ENCODE measurements at regions not wholly inside any gene's neighbourhood (a gene's known extent, or its start where the extent isn't known, plus 50 kb on each side); places are given as distances from the start of the nearest gene placed in this dataset.
"Not testable (repeated sequence)": the region's sequence is repeated elsewhere in the genome, so short reads cannot be mapped to it uniquely, and the experiment has no call there.

GRCh38 chrX:98289726-98290125 is 1406.0 kb downstream of the RPA4 start:
- no peak for DNase-seq (ENCODE audit: low read depth)
- TF ChIP-seq CTCF (IDR thresholded peaks at IDR 0.05; ENCODE audit: low read depth, low read length, missing control alignments), result no peak
- H3K4me3 ChIP-seq (ENCODE audit: low read depth, low read length), result no peak overlapping the region

GRCh38 chrX:98294310-98294709 is 1410.6 kb downstream of the RPA4 start:
- no peak for TF ChIP-seq CTCF (IDR thresholded peaks at IDR 0.05; ENCODE audit: low read depth, low read length, missing control alignments)
- no peak overlapping the region for H3K4me3 ChIP-seq (ENCODE audit: low read depth, low read length)
- DNase-seq (ENCODE audit: low read depth), result no peak

GRCh38 chrX:98296129-98296528 is 1412.4 kb downstream of the RPA4 start:
- no peak for DNase-seq (ENCODE audit: low read depth)
- H3K4me3 ChIP-seq (ENCODE audit: low read depth, low read length), result no peak overlapping the region
- TF ChIP-seq CTCF (IDR thresholded peaks at IDR 0.05; ENCODE audit: low read depth, low read length, missing control alignments), result no peak

- DNase-seq (ENCODE audit: low read depth), result no peak
- TF ChIP-seq CTCF (IDR thresholded peaks at IDR 0.05; ENCODE audit: low read depth, low read length, missing control alignments), result no peak
- no peak overlapping the region for H3K4me3 ChIP-seq (ENCODE audit: low read depth, low read length)
These were observed 1416.1 kb downstream of the RPA4 start for GRCh38 chrX:98299785-98300184.

- not testable (repeated sequence) for DNase-seq (ENCODE audit: low read depth); H3K4me3 ChIP-seq (ENCODE audit: low read depth, low read length)
These were observed 1416.8 kb downstream of the RPA4 start for GRCh38 chrX:98300536-98300935.

GRCh38 chrX:98331407-98331806 is 1447.7 kb downstream of the RPA4 start:
- no peak for TF ChIP-seq CTCF (IDR thresholded peaks at IDR 0.05; ENCODE audit: low read depth, low read length, missing control alignments)
- H3K4me3 ChIP-seq (ENCODE audit: low read depth, low read length), result no peak overlapping the region
- DNase-seq (ENCODE audit: low read depth), result no peak

- H3K4me3 ChIP-seq (ENCODE audit: low read depth, low read length), result no peak overlapping the region
- TF ChIP-seq CTCF (IDR thresholded peaks at IDR 0.05; ENCODE audit: low read depth, low read length, missing control alignments), result no peak
- no peak for DNase-seq (ENCODE audit: low read depth)
These were observed 1454.8 kb downstream of the RPA4 start for GRCh38 chrX:98338544-98338943.

GRCh38 chrX:98350940-98351339 is 1467.2 kb downstream of the RPA4 start:
- no peak for DNase-seq (ENCODE audit: low read depth)
- no peak for TF ChIP-seq CTCF (IDR thresholded peaks at IDR 0.05; ENCODE audit: low read depth, low read length, missing control alignments)
- H3K4me3 ChIP-seq (ENCODE audit: low read depth, low read length), result no peak overlapping the region
